WTC11 (cell line): ENCODE measurements at regions not wholly inside any gene's neighbourhood (a gene's known extent, or its start where the extent isn't known, plus 50 kb on each side); places are given as distances from the start of the nearest gene placed in this dataset.

Source experiments
- CTCF ChIP-seq: fragments of 200-600 bp; IDR thresholded peaks from 2 replicates; pipeline ENCODE4 v1.8.0; 2022; ENCODE audit warnings: antibody characterized with exemption
- ESRRA ChIP-seq: sonication (generic); formaldehyde crosslinking; IDR thresholded peaks from 2 replicates; pipeline ENCODE4 v1.8.1; 2022; ENCODE audit warnings: mild to moderate bottlenecking, missing genetic modification reagents, borderline replicate concordance
- JUN ChIP-seq: sonication (generic); formaldehyde crosslinking; IDR thresholded peaks from 2 replicates; pipeline ENCODE4 v1.8.0; 2023; ENCODE audit warnings: mild to moderate bottlenecking, missing genetic modification reagents
- MAX ChIP-seq: sonication (generic); formaldehyde crosslinking; IDR thresholded peaks from 2 replicates; pipeline ENCODE4 v1.8.0; 2022; ENCODE audit warnings: mild to moderate bottlenecking, missing genetic modification reagents
- NR2C2 ChIP-seq: sonication (generic); formaldehyde crosslinking; IDR thresholded peaks from 2 replicates; pipeline ENCODE4 v1.8.0; 2022; ENCODE audit warnings: mild to moderate bottlenecking, missing genetic modification reagents
- TCF7 ChIP-seq: sonication (generic); formaldehyde crosslinking; IDR thresholded peaks from 2 replicates; pipeline ENCODE4 v1.8.0; 2022; ENCODE audit warnings: mild to moderate bottlenecking, low read depth, missing genetic modification reagents, moderate library complexity
- ZNF263 ChIP-seq: sonication (generic); formaldehyde crosslinking; IDR thresholded peaks from 2 replicates; pipeline ENCODE4 v1.8.1; 2022; ENCODE audit warnings: low read depth, mild to moderate bottlenecking, moderate library complexity, missing genetic modification reagents
- TF ChIP-seq, protein P1 (sequence below): sonication (generic); formaldehyde crosslinking; IDR thresholded peaks from 2 replicates; pipeline ENCODE4 v1.8.0; 2022; ENCODE audit warnings: mild to moderate bottlenecking, missing genetic modification reagents
- TF ChIP-seq, protein P2 (sequence below): sonication (generic); formaldehyde crosslinking; IDR thresholded peaks from 2 replicates; pipeline ENCODE4 v1.8.1; 2023; ENCODE audit warnings: mild to moderate bottlenecking, missing genetic modification reagents, moderate library complexity

- TF ChIP-seq ESRRA (CRISPR knock-in tag): no peak
- TF ChIP-seq TCF7: no peak
- TF ChIP-seq, protein P1, sequence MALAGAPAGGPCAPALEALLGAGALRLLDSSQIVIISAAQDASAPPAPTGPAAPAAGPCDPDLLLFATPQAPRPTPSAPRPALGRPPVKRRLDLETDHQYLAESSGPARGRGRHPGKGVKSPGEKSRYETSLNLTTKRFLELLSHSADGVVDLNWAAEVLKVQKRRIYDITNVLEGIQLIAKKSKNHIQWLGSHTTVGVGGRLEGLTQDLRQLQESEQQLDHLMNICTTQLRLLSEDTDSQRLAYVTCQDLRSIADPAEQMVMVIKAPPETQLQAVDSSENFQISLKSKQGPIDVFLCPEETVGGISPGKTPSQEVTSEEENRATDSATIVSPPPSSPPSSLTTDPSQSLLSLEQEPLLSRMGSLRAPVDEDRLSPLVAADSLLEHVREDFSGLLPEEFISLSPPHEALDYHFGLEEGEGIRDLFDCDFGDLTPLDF (CRISPR knock-in tag): no peak
- no peak for TF ChIP-seq JUN
- no peak for TF ChIP-seq CTCF
- TF ChIP-seq, protein P2, sequence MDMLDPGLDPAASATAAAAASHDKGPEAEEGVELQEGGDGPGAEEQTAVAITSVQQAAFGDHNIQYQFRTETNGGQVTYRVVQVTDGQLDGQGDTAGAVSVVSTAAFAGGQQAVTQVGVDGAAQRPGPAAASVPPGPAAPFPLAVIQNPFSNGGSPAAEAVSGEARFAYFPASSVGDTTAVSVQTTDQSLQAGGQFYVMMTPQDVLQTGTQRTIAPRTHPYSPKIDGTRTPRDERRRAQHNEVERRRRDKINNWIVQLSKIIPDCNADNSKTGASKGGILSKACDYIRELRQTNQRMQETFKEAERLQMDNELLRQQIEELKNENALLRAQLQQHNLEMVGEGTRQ: no peak
- TF ChIP-seq ZNF263 (CRISPR knock-in tag): no peak
- no peak for TF ChIP-seq NR2C2
- TF ChIP-seq MAX (CRISPR knock-in tag): no peak
Observed at GRCh38 chr2:106700616-106701015, 185.4 kb downstream of the ST6GAL2 start.
